HEK293 (cell line): ENCODE measurements at regions not wholly inside any gene's neighbourhood (a gene's known extent, or its start where the extent isn't known, plus 50 kb on each side); places are given as distances from the start of the nearest gene placed in this dataset.

Source experiments
- CTCF ChIP-seq: fragments of 450-650 bp; formaldehyde crosslinking; IDR thresholded peaks from 2 replicates; pipeline ENCODE4 v1.5.1; 2016; ENCODE audit warnings: missing biosample characterization, missing genetic modification characterization
- KLF7 ChIP-seq: fragments of 450-650 bp; formaldehyde crosslinking; IDR thresholded peaks from 2 replicates; pipeline ENCODE4 v1.5.1; 2016; ENCODE audit warnings: missing biosample characterization, missing genetic modification characterization, borderline replicate concordance
- PRDM10 ChIP-seq: fragments of 450-650 bp; formaldehyde crosslinking; IDR thresholded peaks from 2 replicates; pipeline ENCODE4 v1.5.1; 2016; ENCODE audit warnings: missing biosample characterization, missing genetic modification characterization
- ZNF184 ChIP-seq: fragments of 450-650 bp; IDR thresholded peaks from 2 replicates; pipeline ENCODE4 v1.5.1; 2018; ENCODE audit warnings: missing biosample characterization, mild to moderate bottlenecking, missing genetic modification characterization
- ZNF24 ChIP-seq: fragments of 450-650 bp; formaldehyde crosslinking; IDR thresholded peaks from 2 replicates; pipeline ENCODE4 v1.5.1; 2016; ENCODE audit warnings: missing biosample characterization, missing genetic modification characterization
- ZNF366 ChIP-seq: fragments of 450-650 bp; formaldehyde crosslinking; conservative IDR thresholded peaks from 2 replicates; pipeline ENCODE4 v1.5.1; 2016; ENCODE audit warnings: missing biosample characterization, missing genetic modification characterization
- ZNF610 ChIP-seq: fragments of 450-650 bp; formaldehyde crosslinking; IDR thresholded peaks from 2 replicates; pipeline ENCODE4 v1.5.1; 2016; ENCODE audit warnings: missing biosample characterization, missing genetic modification characterization, borderline replicate concordance
- ZNF660 ChIP-seq: fragments of 450-650 bp; IDR thresholded peaks from 2 replicates; pipeline ENCODE4 v1.5.1; 2018; ENCODE audit warnings: missing biosample characterization, mild to moderate bottlenecking, missing genetic modification characterization
- ZNF707 ChIP-seq: fragments of 450-650 bp; formaldehyde crosslinking; IDR thresholded peaks from 2 replicates; pipeline ENCODE4 v1.5.1; 2016; ENCODE audit warnings: missing biosample characterization, missing genetic modification characterization
- ZNF768 ChIP-seq: fragments of 450-650 bp; formaldehyde crosslinking; IDR thresholded peaks from 2 replicates; pipeline ENCODE4 v1.5.1; 2018; ENCODE audit warnings: missing biosample characterization, mild to moderate bottlenecking, missing genetic modification characterization
- ZNF791 ChIP-seq: fragments of 450-650 bp; formaldehyde crosslinking; IDR thresholded peaks from 2 replicates; pipeline ENCODE4 v1.5.1; 2016; ENCODE audit warnings: missing biosample characterization, missing genetic modification characterization
- ZNF792 ChIP-seq: fragments of 450-650 bp; formaldehyde crosslinking; IDR thresholded peaks from 2 replicates; pipeline ENCODE4 v1.5.1; 2016; ENCODE audit warnings: missing biosample characterization, missing genetic modification characterization
- ZSCAN16 ChIP-seq: fragments of 450-650 bp; formaldehyde crosslinking; IDR thresholded peaks from 2 replicates; pipeline ENCODE4 v1.5.1; 2016; ENCODE audit warnings: missing biosample characterization, missing genetic modification characterization
- ZSCAN30 ChIP-seq: fragments of 450-650 bp; IDR thresholded peaks from 2 replicates; pipeline ENCODE4 v1.5.1; 2018; ENCODE audit warnings: missing biosample characterization, mild to moderate bottlenecking, missing genetic modification characterization, moderate library complexity

- no peak for TF ChIP-seq ZNF707 (tag by site-specific recombination)
- no peak for TF ChIP-seq ZSCAN16 (tag by site-specific recombination)
- TF ChIP-seq CTCF (tag by site-specific recombination): no peak
- no peak for TF ChIP-seq ZNF768
- no peak for TF ChIP-seq ZSCAN30 (tag by site-specific recombination)
- no peak for TF ChIP-seq ZNF184 (tag by site-specific recombination)
- TF ChIP-seq KLF7 (tag by site-specific recombination): no peak
- TF ChIP-seq ZNF791 (tag by site-specific recombination): no peak
- no peak for TF ChIP-seq ZNF610 (tag by site-specific recombination)
- TF ChIP-seq ZNF660 (tag by site-specific recombination): no peak
- TF ChIP-seq ZNF366: no peak
- no peak for TF ChIP-seq ZNF24 (tag by site-specific recombination)
- no peak for TF ChIP-seq ZNF792 (tag by site-specific recombination)
- TF ChIP-seq PRDM10 (tag by site-specific recombination): no peak
Measured at GRCh38 chr20:48478806-48479585, 348.8 kb downstream of the PREX1 start.
